Sigmoid colon (tissue), 6 donors: ENCODE measurements at regions not wholly inside any gene's neighbourhood (a gene's known extent, or its start where the extent isn't known, plus 50 kb on each side); places are given as distances from the start of the nearest gene placed in this dataset.

Experiments used
- DNase-seq: peaks from one replicate; pipeline ENCODE4 v3.0.0-alpha.2; 2019
- H3K27ac ChIP-seq, 4 donors: fragments of 200-600 bp; sonication (generic); one replicate each; pipeline ENCODE4 v1.5.1; 2016 to 2019; ENCODE audit warnings: mild to moderate bottlenecking in 1 of 4
- H3K27me3 ChIP-seq, 3 donors: fragments of 200-600 bp; sonication (generic); one replicate each; pipeline ENCODE4 v1.5.1; 2019; ENCODE audit warnings: mild to moderate bottlenecking in 1 of 3
- H3K36me3 ChIP-seq, 4 donors: fragments of 200-600 bp; sonication (generic); one replicate each; pipeline ENCODE4 v1.5.1; 2016 to 2019
- H3K4me1 ChIP-seq, 4 donors: fragments of 200-600 bp; sonication (generic); one replicate each; pipeline ENCODE4 v1.5.1; 2017 to 2019
- H3K4me3 ChIP-seq, 4 donors: fragments of 200-600 bp; sonication (generic); one replicate each; pipeline ENCODE4 v1.5.1; 2017 to 2019; ENCODE audit warnings: mild to moderate bottlenecking in 2 of 4, moderate library complexity in 1 of 4
- H3K9me3 ChIP-seq, 4 donors: fragments of 200-600 bp in 3 of 4; sonication (generic) in 3 of 4; one replicate each; pipeline versions ENCODE4 v1.5.1 to v1.6.1; 2013 to 2019
- EP300 ChIP-seq, 4 donors: sonication (generic); formaldehyde crosslinking; IDR thresholded peaks; one replicate each; pipeline ENCODE4 v1.6.1; 2017; ENCODE audit warnings: antibody characterized with exemption in 4 of 4
- POLR2A ChIP-seq, 2 donors: fragments of 450-650 bp; IDR thresholded peaks; one replicate each; pipeline ENCODE4 v1.6.1; 2016; ENCODE audit warnings: antibody characterized with exemption in 2 of 2, mild to moderate bottlenecking in 2 of 2, moderate library complexity in 2 of 2
- POLR2AphosphoS5 ChIP-seq, 4 donors: sonication (generic); formaldehyde crosslinking; IDR thresholded peaks; one replicate each; pipeline ENCODE4 v1.6.1; 2017; ENCODE audit warnings: antibody characterized with exemption in 4 of 4
- WGBS, 2 donors: extraction: QIAGEN DNeasy Blood & Tissue Kit; methylation state at CpG; one replicate each; pipeline ENCODE4 v1.1.7; 2013; 5-methylcytosine and 5-hydroxymethylcytosine counted together
- intact Hi-C: fragments of 100-400 bp; cut with DNase I; formaldehyde crosslinking; loops from one replicate; pipeline ENCODE4 v1.15.1; 2023
- TF ChIP-seq, protein P1 (sequence below), 4 experiments: fragments of 450-650 bp in 3 of 4; fragments of 200-600 bp in 1 of 4; IDR thresholded peaks; one replicate each; pipeline ENCODE4 v1.5.1; 2016 to 2019; ENCODE audit warnings: antibody characterized with exemption in 4 of 4, mild to moderate bottlenecking in 3 of 4, moderate library complexity in 2 of 4
- donor health status: healthy with polysubstance abuse.
- donor health status: healthy.

- intact Hi-C loops = no loop called here
- no peaks in the 10 kb centered on the region for H3K4me1 ChIP-seq
- H3K27me3 ChIP-seq = no peaks in the 10 kb centered on the region
- H3K36me3 ChIP-seq = no peaks in the 10 kb centered on the region
- no peak for DNase-seq
- H3K9me3 ChIP-seq = no peaks in the 10 kb centered on the region
- H3K4me3 ChIP-seq = no peak overlapping the region
- 78 to 85% methylated on average over 1 of the region's 1 CpG for WGBS, 2 donors
- TF ChIP-seq POLR2AphosphoS5 (IDR thresholded peaks at IDR 0.05) (no peak), EP300 (IDR thresholded peaks at IDR 0.05) (no peak), POLR2A (IDR thresholded peaks at IDR 0.05) (no peak)
- TF ChIP-seq, protein P1, sequence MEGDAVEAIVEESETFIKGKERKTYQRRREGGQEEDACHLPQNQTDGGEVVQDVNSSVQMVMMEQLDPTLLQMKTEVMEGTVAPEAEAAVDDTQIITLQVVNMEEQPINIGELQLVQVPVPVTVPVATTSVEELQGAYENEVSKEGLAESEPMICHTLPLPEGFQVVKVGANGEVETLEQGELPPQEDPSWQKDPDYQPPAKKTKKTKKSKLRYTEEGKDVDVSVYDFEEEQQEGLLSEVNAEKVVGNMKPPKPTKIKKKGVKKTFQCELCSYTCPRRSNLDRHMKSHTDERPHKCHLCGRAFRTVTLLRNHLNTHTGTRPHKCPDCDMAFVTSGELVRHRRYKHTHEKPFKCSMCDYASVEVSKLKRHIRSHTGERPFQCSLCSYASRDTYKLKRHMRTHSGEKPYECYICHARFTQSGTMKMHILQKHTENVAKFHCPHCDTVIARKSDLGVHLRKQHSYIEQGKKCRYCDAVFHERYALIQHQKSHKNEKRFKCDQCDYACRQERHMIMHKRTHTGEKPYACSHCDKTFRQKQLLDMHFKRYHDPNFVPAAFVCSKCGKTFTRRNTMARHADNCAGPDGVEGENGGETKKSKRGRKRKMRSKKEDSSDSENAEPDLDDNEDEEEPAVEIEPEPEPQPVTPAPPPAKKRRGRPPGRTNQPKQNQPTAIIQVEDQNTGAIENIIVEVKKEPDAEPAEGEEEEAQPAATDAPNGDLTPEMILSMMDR (IDR thresholded peaks at IDR 0.05) = no peak
- no peak overlapping the region for H3K27ac ChIP-seq
These were observed 747.7 kb downstream of the KCTD16 start for GRCh38 chr5:144918371-144918770.

- H3K4me3 ChIP-seq = no peak overlapping the region
- H3K9me3 ChIP-seq = no peaks in the 10 kb centered on the region
- TF ChIP-seq POLR2A (IDR thresholded peaks at IDR 0.05) = no peak
- no peak for TF ChIP-seq EP300 (IDR thresholded peaks at IDR 0.05)
- no peak for TF ChIP-seq POLR2AphosphoS5 (IDR thresholded peaks at IDR 0.05)
- TF ChIP-seq, protein P1 (IDR thresholded peaks at IDR 0.05) = no peak
- H3K36me3 ChIP-seq = no peaks in the 10 kb centered on the region
- H3K27me3 ChIP-seq = no peaks in the 10 kb centered on the region
- no peak for DNase-seq
- no peak overlapping the region for H3K27ac ChIP-seq
- intact Hi-C loops = no loop called here
- H3K4me1 ChIP-seq = no peaks in the 10 kb centered on the region
These were observed 744.8 kb downstream of the KCTD16 start for GRCh38 chr5:144915452-144915851.

DNA sequence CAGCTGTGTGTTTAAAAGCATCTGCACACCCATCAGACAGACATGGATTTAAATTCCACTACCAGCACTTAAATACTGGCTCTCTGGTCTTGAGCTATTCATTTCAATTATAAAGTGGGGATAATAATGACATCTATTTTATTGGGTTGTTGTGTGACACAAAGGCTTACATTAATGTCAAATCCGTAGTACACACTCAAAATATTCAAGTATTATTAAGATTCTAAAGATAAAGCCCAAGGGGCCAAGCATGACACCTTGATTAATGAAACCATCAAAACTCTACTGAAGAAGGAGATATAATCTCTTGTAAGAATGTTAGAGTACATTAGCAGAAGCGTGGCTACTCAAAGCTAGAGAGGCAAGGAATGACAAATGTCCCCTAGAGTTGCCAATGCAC is 743.0 kb downstream of the KCTD16 start:
- WGBS, 2 donors = 68 to 85% methylated on average over 2 of the region's 2 CpGs
- H3K9me3 ChIP-seq = no peaks in the 10 kb centered on the region
- no peaks in the 10 kb centered on the region for H3K36me3 ChIP-seq
- H3K4me1 ChIP-seq = no peaks in the 10 kb centered on the region
- H3K4me3 ChIP-seq = no peak overlapping the region
- DNase-seq = no peak
- H3K27me3 ChIP-seq = no peaks in the 10 kb centered on the region
- intact Hi-C loops = no loop called here
- H3K27ac ChIP-seq = no peak overlapping the region
- TF ChIP-seq POLR2AphosphoS5 (IDR thresholded peaks at IDR 0.05) (no peak), POLR2A (IDR thresholded peaks at IDR 0.05) (no peak), EP300 (IDR thresholded peaks at IDR 0.05) (no peak)
- TF ChIP-seq, protein P1 (IDR thresholded peaks at IDR 0.05) = no peak

- Histone ChIP-seq H3K4me3 (no peak overlapping the region), H3K27me3 (no peaks in the 10 kb centered on the region), H3K9me3 (no peaks in the 10 kb centered on the region), H3K27ac (no peak overlapping the region), H3K4me1 (no peaks in the 10 kb centered on the region), H3K36me3 (no peaks in the 10 kb centered on the region)
- 79 to 84% methylated on average over 2 of the region's 2 CpGs for WGBS, 2 donors
- DNase-seq = no peak
- TF ChIP-seq POLR2A (IDR thresholded peaks at IDR 0.05) (no peak), POLR2AphosphoS5 (IDR thresholded peaks at IDR 0.05) (no peak), EP300 (IDR thresholded peaks at IDR 0.05) (no peak)
- TF ChIP-seq, protein P1 (IDR thresholded peaks at IDR 0.05) = no peak
- intact Hi-C loops = no loop called here
These were observed 725.8 kb downstream of the KCTD16 start for GRCh38 chr5:144896473-144896872.

GRCh38 chr5:144886668-144887067 is 716.0 kb downstream of the KCTD16 start:
- intact Hi-C loops = no loop called here
- no peaks in the 10 kb centered on the region for H3K9me3 ChIP-seq
- no peak for DNase-seq
- no peak for TF ChIP-seq POLR2AphosphoS5 (IDR thresholded peaks at IDR 0.05)
- TF ChIP-seq, protein P1 (IDR thresholded peaks at IDR 0.05) = no peak
- TF ChIP-seq EP300 (IDR thresholded peaks at IDR 0.05) = no peak
- no peaks in the 10 kb centered on the region for H3K4me1 ChIP-seq
- H3K4me3 ChIP-seq = no peak overlapping the region
- H3K36me3 ChIP-seq = no peaks in the 10 kb centered on the region
- no peaks in the 10 kb centered on the region for H3K27me3 ChIP-seq
- H3K27ac ChIP-seq = no peak overlapping the region
- whole genome bisulfite sequencing, 2 donors = 91 to 92% methylated on average over 1 of the region's 1 CpG
